Nucleus accumbens (tissue), 56 donors: ENCODE measurements at regions not wholly inside any gene's neighbourhood (a gene's known extent, or its start where the extent isn't known, plus 50 kb on each side); places are given as distances from the start of the nearest gene placed in this dataset.
"Not testable (repeated sequence)": the region's sequence is repeated elsewhere in the genome, so short reads cannot be mapped to it uniquely, and the experiment has no call there.

Experiments
- DNase-seq, 56 donors: peaks; one replicate each; lab custom pipeline; 2025; lab: John Stamatoyannopoulos, UW

DNA sequence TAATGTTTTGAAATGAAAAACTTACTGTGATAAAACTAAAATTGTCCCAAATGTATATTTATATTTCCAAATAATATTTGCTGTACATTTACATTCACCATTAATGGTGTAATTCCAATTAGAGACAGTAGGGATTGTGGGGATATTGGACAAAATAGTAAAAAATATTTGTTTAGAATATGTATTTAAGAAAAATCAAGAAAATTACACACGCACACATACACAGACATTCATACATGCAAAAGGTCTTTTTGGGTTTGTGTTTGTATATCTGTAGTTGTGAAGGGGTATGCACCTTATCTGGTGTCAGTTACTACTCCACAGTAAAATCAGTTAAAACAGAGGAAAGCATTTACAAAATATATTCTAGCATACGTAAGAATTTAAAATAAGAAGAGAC lies 435.9 kb upstream of the ZNF804A start:
- no peak for DNase-seq

DNA sequence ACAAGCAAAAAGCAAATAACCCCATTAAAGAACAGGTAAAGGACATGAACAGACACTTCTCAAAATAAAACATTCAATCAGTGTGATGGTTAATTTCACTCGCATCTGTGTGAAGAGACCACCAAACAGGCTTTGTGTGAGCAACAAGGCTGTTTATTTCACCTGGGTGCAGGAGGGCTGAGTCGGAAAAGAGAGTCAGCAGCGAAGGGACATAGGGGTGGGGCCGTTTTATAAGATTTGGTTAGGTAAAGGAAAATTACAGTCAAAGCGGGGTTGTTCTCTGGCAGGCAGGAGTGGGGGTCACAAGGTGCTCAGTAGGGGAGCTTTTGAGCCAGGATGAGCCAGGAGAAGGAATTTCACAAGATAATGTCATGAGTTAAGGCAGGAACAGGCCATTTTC lies 429.5 kb upstream of the ZNF804A start:
- DNase-seq: not testable (repeated sequence)

DNA sequence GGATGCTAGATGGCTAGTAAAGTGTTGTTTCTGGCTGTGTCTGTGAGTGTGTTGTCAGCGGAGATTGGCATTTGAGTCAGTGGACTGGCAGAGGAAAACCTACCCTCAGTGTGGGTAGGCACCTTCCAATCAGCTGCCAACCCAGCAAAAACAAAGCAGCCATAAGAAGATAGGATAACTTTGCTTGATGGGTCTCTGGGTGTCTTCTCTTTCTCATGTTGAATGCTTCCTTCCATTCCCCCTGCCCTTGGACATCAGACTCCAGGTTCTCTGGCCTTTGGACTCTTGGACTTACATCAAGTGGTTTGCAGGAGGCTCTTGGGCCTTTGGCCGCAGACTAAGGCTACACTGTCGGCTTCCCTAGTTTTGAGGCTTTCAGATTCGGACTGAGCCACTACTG lies 429.0 kb upstream of the ZNF804A start:
- no peak for DNase-seq

DNA sequence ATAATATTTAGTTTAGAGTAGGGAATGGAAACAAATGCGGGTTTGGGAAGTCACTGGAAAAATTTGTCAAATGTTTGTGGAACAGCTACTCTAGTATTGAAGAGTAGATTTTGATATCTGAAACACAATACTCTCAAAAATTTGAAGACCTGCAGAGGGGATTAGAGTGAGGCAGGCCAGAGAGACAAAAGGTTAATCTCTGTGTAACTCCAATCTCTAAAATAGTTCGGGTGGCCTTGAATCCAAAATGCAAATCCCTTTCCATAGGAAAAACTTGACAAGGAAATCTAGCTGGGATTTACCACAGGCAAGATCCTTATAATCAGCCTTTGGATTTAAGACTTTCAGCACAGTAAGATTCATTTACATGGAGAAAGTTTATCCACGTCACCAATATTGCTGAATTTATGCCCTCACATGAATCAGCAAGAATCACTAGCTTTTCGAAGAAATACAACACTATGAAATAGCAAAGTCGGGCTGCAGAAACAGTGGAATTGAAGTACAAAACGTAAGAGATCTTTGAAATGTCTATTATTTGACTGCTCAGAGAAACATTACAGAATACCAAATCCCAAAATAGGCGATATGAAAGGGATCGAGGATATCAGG lies 423.7 kb upstream of the ZNF804A start:
- DNase-seq: no peak

DNA sequence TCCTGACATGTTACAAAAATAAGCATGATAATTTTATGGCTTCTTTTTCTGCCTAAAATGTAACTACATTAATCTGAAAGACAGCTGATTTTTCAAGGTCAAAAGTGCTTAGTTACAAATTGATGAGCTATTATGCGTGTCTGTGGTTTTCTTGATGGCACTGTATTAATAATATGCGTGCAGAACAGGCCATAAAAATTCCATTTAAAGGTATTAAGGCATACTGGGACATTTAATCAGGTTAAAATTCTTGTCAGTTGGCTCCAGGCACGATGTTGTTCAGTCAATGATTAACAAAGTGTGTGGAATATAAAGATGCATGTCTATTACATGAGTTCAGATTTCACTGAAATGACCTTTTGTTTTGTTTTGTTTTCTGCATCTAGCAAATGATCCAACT lies 420.1 kb upstream of the ZNF804A start:
- DNase-seq: no peak

DNA sequence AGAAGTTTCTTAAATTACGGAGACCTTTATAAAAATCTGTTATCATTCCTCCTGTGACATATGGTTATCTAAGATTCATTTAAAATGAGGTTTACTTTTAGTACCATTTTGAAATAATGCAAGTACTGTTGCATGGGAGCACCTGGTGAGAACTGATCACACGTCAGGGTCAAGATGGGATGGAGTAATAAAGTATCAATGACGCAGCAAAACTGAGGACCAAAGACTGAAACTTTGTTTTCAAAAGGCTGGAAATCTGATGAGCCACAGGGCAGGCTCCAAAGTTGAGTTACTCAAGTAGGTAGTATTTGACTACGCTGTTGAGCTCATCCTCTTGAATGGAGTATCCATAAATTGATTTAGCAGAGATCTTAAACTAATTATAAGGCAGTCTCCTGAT lies 411.9 kb upstream of the ZNF804A start:
- DNase-seq: no peak

DNA sequence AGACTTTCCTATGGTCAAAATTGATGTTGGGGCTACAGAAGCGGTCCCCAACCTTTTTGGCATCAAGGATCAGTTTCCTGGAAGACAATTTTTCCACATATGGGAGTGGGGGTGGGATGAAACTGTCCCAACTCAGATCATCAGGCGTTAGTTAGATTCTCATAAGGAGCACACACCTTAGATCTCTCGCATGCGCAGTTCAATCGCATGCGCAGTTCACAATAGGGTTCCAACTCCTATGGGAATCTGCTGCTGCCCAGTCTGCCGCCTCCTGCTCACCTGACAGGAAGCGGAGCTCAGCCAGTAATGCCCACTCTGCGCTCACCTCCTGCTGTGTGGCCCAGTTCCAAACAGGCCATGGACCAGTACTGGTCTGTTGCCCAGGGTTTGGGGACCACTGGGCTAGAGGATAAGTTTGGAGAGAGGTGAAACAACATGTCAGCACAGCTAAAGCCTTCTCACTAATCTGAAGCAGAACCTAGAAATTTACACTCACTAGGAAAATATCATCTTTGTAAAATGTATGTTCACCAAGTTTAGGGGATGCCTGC lies 410.8 kb upstream of the ZNF804A start:
- no peak for DNase-seq

DNA sequence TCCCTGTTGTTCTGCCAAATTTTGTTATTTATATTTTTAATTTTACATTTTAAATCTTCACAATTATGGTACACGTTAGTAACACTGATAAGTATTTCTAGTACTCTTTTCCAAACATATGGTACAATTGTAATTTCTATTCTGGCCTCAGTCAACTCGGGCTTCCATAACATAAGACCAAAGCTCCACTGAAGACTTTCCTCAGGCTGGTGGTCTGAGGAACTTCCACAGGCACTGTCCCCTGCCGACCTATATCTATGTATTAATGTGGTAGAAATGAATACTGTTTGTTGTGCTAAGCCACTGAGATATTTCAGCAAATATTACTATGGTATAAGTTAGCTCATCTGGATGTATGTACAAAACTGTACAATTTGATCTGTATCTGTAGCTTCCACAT lies 407.6 kb upstream of the ZNF804A start:
- no peak for DNase-seq

DNA sequence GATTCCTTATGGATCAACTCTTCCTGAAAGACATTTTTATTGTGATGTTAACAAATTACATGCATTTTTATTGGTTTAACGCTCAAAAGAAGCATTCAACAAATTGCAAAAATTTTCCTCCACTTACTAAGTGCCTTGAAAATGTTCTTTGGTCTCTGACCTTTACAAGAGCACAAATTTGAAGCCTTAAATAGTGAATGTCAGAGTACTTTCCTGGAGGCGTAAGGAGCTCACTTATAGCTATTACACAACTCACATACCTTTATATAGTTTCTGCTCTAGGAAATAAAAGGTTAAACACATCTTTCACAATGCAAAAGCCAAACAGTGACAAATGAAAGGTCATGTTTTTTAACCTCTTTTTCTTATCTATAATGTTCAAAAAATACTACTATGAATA lies 405.7 kb upstream of the ZNF804A start:
- DNase-seq: no peak

DNA sequence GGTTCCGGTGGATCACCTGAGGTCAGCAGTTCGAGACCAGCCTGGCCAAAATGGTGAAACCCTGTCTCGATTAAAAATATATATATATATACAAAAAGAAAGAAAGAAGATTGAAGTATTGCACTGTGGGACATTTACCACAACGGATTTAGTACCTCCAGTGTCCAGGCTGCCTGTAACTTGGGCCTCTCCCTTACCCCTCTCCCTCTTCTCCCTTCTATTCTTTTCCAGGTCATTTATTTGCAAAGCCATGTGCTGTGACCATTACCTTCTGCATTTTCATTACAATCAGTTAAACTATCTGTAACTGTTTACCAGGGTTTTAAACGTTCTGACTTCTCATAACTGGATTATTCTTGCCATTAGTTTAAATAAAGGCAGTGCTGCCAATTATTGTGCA lies 400.9 kb upstream of the ZNF804A start:
- DNase-seq: no peak

DNA sequence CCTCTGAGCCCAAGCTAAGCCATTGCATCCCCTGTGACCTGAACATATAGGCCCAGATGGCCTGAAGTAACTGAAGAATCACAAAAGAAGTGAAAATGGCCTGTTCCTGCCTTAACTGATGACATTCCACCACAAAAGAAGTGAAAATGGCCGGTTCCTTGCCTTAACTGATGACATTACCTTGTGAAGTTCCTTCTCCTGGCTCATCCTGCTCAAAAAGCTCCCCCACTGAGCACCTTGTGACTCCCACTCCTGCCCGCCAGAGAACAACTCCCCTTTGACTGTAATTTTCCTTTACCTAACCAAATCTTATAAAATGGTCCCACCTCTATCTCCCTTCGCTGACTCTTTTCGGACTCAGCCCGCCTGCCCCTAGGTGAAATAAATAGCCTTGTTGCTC lies 399.5 kb upstream of the ZNF804A start:
- DNase-seq: not testable (repeated sequence)

DNA sequence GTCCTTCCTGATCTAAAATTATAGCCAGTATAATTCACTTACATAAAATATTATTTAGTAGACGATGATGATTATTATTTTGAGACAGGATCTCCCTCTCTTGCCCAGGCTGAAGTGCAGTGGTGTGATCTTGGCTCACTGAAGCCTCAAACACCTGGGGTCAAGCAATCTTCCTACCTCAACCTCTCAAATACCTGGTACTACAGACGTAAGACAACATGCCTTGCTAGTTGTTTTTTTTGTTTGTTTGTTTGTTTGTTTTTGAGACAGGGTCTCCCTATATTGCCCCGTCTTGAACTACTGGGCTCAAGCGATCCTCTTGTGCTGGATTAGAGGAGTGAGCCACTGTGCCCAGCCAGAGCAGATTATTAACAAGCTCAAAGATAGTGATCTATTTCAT lies 399.1 kb upstream of the ZNF804A start:
- DNase-seq: no peak

DNA sequence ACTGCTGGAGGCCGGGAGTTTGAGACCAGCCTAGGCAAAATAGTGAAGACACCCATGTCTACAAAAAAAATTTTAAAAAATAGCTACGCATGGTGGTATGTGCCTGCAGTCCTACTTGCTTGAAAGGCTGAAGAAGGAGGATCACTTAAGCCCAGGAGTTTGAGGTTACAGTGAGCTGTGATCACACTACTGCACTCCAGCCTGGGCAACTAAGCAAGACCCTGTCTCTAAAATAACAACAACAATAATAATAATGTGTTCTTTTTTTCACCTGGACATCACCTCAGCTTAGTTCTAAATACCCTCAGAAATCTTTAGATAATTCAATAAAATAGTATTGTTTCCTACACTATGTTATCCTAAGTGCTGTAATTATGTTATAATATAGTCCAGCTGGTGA lies 397.1 kb upstream of the ZNF804A start:
- DNase-seq: no peak

DNA sequence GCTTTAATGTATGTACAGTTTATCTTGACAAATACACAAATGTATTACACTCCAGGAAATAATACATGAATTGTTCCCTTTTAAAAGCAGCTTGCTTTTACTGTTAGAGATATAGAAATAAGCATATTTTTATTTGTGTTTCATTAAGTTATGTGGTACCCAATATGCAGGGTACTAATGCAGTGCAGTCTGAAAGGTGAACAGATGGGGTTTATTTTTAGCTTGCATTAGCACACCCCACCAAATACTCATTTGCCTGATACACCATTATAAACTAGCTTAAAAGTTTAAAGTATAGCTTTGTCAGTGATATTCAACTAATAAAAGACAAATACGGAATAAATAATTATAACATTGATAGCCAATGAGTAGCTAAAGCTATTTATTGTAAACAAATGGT lies 394.7 kb upstream of the ZNF804A start:
- DNase-seq: no peak

DNA sequence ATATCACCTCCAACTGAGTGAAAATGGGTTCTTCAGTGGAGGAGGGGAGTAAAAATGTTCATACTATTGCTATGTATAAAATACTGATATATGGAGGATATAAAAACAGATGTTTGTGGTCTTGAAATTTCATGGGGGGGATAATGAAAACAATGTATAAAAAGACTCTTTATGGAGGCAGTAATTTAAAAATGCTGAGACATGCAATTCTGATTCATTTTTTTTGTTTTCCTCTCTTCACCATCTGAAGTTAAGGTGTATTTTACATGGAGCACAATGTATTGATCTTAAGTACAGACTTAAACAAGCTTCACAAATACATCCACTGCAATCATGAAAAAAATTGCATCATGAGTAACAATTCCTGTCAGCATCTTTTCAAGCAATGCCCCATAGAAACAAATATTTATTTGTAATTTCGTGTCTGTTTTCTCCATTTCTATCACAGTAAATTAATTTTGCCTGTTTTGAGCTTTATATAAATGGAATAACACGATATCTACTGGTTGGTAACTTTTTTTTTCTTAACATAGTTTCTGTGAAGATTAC lies 393.2 kb upstream of the ZNF804A start:
- no peak for DNase-seq

DNA sequence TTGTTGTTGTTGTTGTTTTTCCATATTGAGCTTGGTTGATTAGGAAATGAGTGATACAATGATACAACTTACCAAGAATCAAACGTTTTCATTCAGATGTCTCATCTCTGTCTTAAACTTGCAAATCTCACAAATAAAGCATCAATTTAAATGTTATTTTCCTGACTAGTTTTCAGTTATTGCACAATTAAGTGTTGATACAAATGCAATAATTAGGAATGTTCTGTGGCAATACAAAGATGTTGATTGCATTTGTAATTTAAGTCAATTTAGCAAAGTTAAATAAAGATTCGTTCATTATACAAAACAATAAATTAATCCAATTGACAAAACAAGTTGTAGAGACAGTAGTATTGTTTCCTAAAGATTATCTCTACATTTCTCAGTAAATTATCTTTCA lies 392.3 kb upstream of the ZNF804A start:
- DNase-seq: no peak

DNA sequence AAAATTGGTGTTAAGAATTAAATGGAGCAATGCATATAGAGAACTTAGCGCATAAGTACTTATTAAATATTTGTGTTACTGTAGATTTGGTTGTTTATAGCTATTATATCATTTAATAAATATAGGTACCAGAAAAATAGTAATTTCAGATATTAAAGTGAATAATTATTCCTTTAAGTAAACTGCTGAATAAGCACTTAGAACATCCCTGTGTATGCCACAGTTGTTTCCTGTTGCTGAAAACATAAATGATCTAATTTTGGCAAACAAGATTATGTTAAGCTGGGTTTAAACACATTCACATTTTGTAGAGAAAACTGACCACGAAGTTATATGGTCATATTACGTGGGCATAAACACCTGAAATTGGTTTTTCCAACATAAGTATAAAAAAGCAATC lies 388.0 kb upstream of the ZNF804A start:
- no peak for DNase-seq

DNA sequence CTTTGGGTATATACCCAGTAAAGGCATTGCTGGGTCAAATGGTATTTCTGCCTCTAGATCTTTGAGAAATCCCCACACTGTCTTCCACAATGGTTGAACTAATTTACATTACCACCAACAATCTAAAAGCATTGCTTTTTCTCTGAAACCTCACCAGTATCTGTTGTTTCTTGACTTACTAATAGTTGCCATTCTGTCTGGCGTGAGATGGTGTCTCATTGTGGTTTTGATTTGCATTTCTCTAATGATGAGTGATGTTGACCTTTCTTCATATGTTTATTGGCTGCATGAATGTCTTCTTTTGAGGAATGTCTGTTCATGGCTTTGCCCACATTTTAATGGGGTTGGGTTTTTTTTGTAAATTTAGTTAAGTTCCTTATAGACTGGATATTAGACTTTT lies 382.6 kb upstream of the ZNF804A start:
- no peak for DNase-seq

DNA sequence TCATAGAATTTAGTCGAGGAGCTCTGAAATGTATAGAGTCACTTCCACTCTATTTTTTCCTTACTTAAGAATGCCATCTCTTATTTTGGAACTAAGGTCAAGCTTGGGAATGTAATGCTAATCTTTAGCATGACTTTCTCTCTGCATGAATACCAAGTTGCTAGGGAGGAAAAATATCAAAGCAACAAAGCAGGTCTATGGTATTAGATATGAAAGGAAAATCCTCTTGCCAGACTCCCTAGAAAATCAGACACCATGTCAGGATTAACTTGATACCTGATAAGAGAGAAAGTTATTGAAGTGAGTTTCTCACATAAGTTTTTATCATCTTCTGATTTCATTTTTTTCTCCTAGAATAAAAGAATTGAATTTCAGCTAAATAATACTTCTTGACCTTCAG lies 341.7 kb upstream of the ZNF804A start:
- DNase-seq: no peak

DNA sequence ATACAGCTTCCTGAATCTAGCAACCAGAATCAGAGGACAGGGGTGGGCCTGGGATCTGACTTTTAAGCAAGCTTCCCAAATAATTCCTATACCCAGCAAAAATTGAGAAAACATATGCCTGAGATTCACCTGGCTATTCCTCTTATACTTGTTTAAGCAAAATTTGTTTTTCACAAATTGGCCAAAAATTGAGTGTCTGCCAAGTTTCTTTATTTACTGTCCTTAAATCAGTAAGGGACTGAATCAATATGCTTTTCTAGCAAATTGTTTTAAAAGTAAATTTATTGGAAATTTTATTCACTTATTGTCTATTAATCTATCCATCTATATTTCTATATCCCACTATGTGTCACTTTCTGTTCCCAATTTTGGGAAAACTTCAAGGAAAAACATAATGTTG lies 337.0 kb upstream of the ZNF804A start:
- DNase-seq: no peak

DNA sequence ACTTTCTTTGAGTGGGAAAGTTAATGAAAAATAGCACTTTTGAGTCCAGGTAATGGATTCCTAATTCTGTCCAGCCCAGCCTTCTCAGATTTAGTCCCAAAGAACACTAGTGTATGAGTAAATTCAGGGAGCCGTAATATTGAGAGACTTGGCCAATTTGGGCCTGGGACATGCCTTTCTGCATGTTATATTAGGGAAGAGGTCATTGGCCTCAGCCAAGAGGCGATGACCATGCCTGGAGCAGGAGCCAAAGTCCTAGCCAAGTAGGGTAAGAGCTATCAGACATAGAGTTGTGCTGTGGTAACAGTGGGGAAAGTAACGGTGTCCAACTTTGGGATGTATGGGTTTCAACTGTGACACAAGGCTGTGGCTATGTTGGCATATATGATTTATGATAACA lies 336.5 kb upstream of the ZNF804A start:
- DNase-seq: no peak

DNA sequence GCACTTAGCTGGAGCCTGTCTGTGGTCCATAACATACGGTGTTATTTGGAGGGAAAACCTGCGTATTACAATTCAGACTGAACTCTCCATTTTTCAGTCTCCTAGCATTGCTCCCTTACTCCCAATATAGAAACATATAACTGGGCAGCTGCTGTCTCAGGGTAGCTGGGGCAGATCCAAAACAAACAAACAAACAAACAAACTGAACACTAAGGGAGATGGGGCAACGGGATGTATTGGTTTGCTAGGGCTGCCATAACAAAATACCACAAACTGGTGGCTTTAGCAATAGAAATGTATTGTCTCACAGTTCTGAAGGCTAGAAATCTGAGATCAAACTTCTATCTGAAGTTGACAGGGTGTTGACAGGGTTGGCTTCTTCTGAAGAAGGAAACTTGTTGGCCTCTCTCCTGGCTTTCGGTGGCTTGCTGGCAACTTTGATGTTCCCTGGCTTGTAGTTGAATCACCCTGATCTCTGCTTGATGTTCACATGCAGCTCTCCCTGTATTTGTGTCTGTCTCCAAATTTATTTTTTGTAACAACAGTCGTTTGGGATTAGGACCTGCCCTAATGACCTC lies 329.3 kb upstream of the ZNF804A start:
- no peak for DNase-seq
